RWPE1 (cell line): ENCODE measurements at regions not wholly inside any gene's neighbourhood (a gene's known extent, or its start where the extent isn't known, plus 50 kb on each side); places are given as distances from the start of the nearest gene placed in this dataset.

Experiments
- CTCF ChIA-PET: fragments of 350-600 bp; sonication (Branson Sonifier 250); formaldehyde crosslinking; extraction: SDS; loops from one replicate; lab custom pipeline; 2021; lab: Yijun Ruan, JAX
- POLR2A ChIA-PET: fragments of 400-600 bp; formaldehyde crosslinking; extraction: SDS; loops from one replicate; lab custom pipeline; 2020; ENCODE audit warnings: antibody characterized with exemption; ENCODE audit not compliant: low non-redundant PET; lab: Yijun Ruan, JAX
- DNase-seq: peaks from one replicate; pipeline ENCODE4 v3.0.0; 2012; ENCODE audit warnings: low spot score
- H3K27ac ChIP-seq: fragments of 450-650 bp; 2 replicates; pipeline ENCODE4 v1.5.1; 2017
- CTCF ChIP-seq: fragments of 450-650 bp; conservative IDR thresholded peaks from 2 replicates; pipeline ENCODE4 v1.5.1; 2017; ENCODE audit warnings: low read depth, mild to moderate bottlenecking

- H3K27ac ChIP-seq: no peak overlapping the region
- no peak for DNase-seq
- POLR2A ChIA-PET: no interaction called here
- CTCF ChIA-PET: interaction anchor here (0.6 kb wide), 1 partner anchor 542 kb away, joined by 3 read pairs; no protein-coding TSS in a partner anchor
- TF ChIP-seq CTCF: no peak
These were observed 844.6 kb downstream of the SLITRK6 start for GRCh38 chr13:84954636-84955035.

- ChIA-PET CTCF (interaction anchor here (0.6 kb wide), 1 partner anchor 629 kb away, joined by 4 read pairs; no protein-coding TSS in a partner anchor), POLR2A (no interaction called here)
- DNase-seq: peak; percentile 41
These were observed 848.1 kb downstream of the SLITRK6 start for GRCh38 chr13:84951128-84951527.

GRCh38 chr13:84946192-84946591 lies 853.0 kb downstream of the SLITRK6 start:
- no peak for DNase-seq
- ChIA-PET CTCF (interaction anchor here (0.8 kb wide), 1 partner anchor 318 kb away, joined by 4 read pairs; no protein-coding TSS in a partner anchor), POLR2A (no interaction called here)
- H3K27ac ChIP-seq: no peak overlapping the region
- TF ChIP-seq CTCF: no peak

More at GRCh38 chr13:84951128-84951527, 848.1 kb downstream of the SLITRK6 start:
- TF ChIP-seq CTCF: no peak
- no peak overlapping the region for H3K27ac ChIP-seq

GRCh38 chr13:84940798-84941197 lies 858.4 kb downstream of the SLITRK6 start:
- no peak for TF ChIP-seq CTCF
- POLR2A ChIA-PET: no interaction called here
- H3K27ac ChIP-seq: no peak overlapping the region
- no peak for DNase-seq
- CTCF ChIA-PET: no interaction called here

GRCh38 chr13:84940167-84940566 lies 859.1 kb downstream of the SLITRK6 start:
- ChIA-PET CTCF (interaction anchor here (0.6 kb wide), 1 partner anchor 1992 kb away, joined by 3 read pairs; no protein-coding TSS in a partner anchor), POLR2A (no interaction called here)
- TF ChIP-seq CTCF: no peak
- no peak for DNase-seq
- no peak overlapping the region for H3K27ac ChIP-seq

GRCh38 chr13:84934911-84935310 lies 864.3 kb downstream of the SLITRK6 start:
- no peak overlapping the region for H3K27ac ChIP-seq
- POLR2A ChIA-PET: no interaction called here
- no peak for TF ChIP-seq CTCF
- no peak for DNase-seq
- CTCF ChIA-PET: interaction anchor here (0.7 kb wide), 1 partner anchor 56 kb away, joined by 4 read pairs; no protein-coding TSS in a partner anchor
